GM19238 (cell line): ENCODE measurements at regions not wholly inside any gene's neighbourhood (a gene's known extent, or its start where the extent isn't known, plus 50 kb on each side); places are given as distances from the start of the nearest gene placed in this dataset.
A peak's percentile ranks its signal among the peaks of the same experiment; 100 is the strongest.
"Not testable (repeated sequence)": the region's sequence is repeated elsewhere in the genome, so short reads cannot be mapped to it uniquely, and the experiment has no call there.

ENCODE experiments used
- DNase-seq: peaks from one replicate; pipeline ENCODE4 v3.0.0; 2011; ENCODE audit warnings: low spot score; ENCODE audit not compliant: insufficient read length

GRCh38 chr10:30701451-30702173, 72.1 kb upstream of the LYZL2 start:
- peak; percentile 24 for DNase-seq

GRCh38 chr10:30697806-30698205, 68.3 kb upstream of the LYZL2 start:
- no peak for DNase-seq

- not testable (repeated sequence) for DNase-seq
These were observed 67.7 kb upstream of the LYZL2 start for GRCh38 chr10:30697221-30697620.

DNA sequence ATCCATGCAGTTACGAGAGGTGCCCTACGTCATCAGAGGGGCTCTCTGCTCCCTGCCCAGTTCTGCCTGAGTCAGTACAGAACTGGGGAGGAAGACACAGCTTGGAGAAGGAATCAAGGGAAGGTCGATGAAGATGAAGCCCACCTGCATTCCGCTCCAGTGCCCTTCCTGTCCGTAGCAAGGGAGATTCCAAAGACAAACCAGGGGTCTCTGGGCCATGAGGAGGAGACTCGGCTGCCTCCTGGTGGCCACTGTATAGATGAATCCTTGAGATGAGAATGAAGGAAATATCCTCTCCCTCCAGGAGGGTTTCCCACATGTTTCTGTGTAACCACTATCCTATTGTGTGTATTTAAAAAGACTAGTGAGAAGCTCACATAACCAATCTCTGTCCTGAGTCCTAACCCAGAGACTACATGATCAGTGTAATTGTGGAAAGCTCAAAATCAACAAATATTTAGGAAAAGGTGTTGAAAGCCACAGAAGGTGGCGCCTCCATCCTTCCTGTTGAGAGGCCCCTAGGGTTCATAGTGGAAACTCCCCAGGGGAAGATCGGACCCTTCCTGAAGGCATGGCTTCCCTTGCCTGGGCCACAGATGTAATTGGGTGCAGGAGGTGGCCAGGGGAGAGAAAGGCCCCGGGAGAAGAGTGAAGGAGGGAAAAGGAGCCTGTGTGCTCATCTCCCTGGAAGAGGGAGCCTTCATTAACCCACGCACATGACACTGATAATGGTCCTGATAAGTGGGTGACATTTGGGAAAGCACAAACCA, 67.0 kb upstream of the LYZL2 start:
- not testable (repeated sequence) for DNase-seq

- not testable (repeated sequence) for DNase-seq
These were observed 66.1 kb upstream of the LYZL2 start for GRCh38 chr10:30695481-30696236.

DNA sequence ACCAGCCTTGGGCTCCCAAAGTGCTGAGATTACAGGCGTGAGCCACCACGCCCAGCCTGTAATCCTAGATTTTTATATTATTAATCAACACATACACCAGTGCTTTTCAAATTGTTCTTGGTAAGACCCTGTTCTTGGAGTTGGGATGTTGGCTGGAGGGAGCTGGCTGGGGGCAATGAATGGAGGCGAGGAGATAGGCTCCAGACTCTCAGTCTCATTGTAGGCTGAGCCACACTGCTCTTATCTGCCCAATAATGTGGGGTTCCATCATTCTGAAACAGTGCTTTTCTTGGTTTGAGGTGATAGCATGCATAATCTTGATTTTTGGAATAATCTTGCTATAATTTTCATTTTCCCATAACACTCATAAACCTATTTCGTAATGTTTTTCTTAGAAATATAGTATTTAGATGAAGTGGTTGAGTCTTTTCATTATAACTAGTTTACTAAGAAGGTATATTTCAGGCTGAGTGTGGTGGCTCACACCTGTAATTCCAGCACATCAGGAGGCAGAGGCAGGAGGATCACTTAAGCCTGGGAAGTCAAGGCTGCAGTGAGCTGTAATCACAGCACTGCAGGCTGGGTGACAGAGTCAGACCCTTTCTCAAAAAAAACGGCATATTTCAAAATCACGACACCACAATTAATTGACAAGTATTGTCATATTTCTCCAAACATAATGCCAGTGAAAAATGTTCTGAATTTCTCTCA, 65.1 kb upstream of the LYZL2 start:
- no peak for DNase-seq

DNA sequence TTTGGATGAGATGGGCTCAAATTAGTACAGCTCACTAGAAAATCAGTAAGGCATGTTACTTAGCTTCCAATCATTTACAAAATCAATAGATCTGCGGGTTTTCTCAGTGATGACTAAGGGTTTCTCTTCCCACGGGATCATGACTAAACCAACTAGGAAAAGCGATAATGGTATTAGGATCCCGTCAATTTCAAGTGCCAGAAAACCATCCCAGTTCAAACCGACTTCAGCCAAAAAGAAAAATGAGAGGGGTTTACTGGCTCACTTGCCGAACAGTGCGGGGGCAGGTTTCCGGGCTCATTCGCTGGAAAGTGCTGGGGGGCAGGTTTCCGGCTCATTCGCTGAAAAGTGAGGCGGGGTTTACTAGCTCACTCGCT, 62.1 kb upstream of the LYZL2 start:
- no peak for DNase-seq

DNA sequence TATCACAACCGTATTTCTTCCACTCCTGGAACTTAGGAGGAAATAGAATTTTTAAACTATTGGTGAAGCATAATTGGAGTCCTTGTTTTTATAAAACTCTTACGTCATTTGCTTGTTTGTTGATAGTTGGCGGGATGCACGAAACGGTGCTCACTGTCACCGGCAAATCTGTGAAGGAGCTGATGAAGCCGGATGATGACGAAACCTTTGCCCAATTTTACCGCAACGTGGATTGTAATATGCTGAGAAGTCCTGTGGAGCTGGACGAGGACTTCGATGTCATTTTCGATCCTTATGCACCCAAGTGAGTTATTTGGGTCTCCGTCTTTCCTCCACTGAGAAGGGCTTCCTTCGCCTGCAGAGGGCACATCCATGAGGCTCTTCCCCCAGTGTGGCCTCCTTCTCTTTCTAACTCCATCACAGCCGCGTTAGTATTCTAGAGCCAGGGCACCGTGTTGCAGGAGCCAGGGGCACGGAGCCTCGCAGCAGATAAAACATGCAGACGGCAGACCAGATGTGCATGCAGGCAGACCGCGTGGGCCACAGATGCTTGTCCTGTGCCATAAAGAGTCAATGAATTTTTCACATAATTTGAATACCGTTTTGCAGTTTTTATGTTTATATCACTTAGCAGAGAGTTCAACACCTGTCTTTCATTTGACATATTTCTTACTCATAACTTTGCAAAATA, 61.5 kb upstream of the LYZL2 start:
- DNase-seq: not testable (repeated sequence)

- no peak for DNase-seq
These were observed 58.9 kb upstream of the LYZL2 start for GRCh38 chr10:30688456-30688855.

DNA sequence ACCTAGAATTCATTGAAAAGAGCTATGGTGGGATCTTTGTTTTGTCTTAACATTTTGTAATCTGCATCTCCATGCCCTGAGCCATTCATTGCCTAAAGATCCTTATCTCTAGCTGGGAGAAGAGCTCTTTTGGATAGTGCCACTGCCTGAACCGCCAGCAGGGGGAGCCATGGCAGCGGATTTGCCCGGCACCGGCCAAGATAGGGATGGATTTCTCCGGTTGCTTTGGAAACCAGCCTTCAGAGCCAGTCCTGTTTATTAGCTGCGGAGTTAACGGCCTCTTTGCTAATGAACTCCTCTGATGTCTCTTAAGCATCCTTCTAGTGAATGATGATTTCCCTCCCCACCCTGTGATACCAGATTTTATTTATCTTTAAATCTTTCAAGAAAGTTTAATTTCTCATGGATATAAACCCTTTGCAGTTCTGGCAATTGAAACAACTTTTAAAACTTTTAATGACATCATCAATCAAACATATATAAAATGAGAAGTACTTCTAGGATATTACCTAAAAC, 58.2 kb upstream of the LYZL2 start:
- DNase-seq: peak; percentile 53

- no peak for DNase-seq
These were observed 57.2 kb upstream of the LYZL2 start for GRCh38 chr10:30686708-30687107.

GRCh38 chr10:30683496-30683895, 53.9 kb upstream of the LYZL2 start:
- no peak for DNase-seq

DNA sequence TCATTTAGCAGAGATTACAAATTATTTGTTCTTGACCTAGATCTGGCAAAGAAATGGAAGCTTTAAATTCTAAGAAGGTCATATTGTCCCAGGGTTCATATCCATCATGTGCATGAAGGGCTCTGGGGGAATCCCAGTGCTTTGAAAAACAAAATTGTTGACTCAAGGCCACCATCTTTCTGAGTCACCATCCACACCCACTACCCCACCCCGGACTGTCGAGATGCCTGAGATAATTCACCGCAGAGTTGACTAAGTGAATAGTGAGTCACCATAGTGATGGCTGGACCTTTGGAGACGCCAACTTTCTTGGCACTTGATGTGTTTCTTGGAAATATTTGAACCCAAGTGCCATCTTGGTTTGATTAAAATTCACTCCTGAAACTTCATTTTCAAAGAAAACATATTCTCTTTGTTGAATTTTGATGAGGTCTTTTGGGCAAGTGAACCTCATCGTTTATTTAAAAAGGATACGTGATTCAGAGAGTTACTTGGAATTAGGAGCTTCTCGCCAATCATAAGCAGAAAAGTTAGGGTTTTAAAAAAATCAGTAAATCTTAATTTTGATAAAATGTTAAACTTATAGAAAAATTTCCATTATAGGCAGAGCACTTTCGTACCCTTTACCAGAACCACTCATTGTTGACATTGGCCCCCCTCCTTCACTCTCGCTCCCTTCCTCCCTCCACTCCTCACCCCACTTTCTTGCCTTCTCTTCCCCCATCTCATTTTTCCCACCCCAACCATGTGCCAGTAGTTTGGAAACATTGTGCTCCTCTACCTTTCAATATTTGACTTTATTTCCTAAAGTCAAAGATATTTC, 53.0 kb upstream of the LYZL2 start:
- DNase-seq: not testable (repeated sequence)

DNA sequence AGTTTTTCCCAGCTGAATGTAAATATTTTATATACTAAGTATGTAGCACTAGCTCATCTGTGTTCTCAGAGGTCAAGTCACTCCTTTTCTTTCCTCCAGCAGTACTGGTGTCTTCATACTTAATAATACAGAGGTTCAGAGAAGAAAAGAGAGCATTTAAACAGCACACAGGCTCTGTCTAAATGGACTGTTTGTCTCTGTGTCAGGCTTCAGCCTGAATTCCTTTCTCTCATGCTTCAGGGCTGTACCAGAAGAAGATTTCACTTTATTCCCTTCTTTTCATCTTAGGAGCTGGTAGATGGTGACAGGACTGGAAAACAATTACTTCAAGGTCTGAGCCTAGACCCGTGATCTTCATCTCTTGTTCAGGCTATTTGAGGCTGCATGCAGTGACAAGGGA, 51.4 kb upstream of the LYZL2 start:
- DNase-seq: no peak
